ENCODE measurements at regions not wholly inside any gene's neighbourhood (a gene's known extent, or its start where the extent isn't known, plus 50 kb on each side); places are given as distances from the start of the nearest gene placed in this dataset.

DNA sequence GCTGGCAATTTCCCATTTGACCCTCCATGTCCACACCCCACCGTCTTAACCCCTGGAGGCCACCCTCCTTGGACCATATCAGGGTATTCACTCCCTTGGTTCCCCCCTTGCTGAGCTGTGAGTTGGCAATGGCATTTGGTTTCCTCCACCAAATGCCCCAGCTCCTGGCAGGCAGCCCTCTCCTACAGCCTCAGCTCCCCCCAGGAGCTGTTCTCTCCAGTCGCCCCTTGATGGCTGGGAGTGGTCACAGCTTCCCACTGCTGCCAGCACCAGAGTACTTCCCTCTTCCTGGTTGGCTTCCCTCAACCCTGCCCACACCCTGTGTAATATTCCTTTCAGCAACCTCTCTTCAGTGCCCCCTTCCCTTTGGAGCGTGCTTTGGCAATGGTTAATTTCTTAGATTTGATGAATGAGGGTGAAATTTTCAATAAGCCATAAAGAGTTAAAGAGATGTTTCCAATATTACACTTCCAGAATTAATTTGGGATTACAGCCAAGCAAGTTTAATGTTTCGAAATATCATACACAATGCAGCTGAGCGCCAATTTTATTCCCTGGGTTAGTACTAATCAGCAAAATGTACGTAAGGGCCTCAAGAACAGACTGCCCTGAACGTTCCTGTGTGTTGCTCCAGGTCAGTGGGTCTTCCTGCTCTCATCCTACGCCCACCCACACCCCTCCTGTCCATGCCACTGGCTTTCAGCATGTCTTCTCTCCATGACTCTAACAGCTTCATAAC lies 207.1 kb upstream of the NFE2L3 start:
- TF ChIP-seq, protein P1, sequence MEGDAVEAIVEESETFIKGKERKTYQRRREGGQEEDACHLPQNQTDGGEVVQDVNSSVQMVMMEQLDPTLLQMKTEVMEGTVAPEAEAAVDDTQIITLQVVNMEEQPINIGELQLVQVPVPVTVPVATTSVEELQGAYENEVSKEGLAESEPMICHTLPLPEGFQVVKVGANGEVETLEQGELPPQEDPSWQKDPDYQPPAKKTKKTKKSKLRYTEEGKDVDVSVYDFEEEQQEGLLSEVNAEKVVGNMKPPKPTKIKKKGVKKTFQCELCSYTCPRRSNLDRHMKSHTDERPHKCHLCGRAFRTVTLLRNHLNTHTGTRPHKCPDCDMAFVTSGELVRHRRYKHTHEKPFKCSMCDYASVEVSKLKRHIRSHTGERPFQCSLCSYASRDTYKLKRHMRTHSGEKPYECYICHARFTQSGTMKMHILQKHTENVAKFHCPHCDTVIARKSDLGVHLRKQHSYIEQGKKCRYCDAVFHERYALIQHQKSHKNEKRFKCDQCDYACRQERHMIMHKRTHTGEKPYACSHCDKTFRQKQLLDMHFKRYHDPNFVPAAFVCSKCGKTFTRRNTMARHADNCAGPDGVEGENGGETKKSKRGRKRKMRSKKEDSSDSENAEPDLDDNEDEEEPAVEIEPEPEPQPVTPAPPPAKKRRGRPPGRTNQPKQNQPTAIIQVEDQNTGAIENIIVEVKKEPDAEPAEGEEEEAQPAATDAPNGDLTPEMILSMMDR (IDR thresholded peaks at IDR 0.05; ENCODE audit: unreplicated experiment): no peak

DNA sequence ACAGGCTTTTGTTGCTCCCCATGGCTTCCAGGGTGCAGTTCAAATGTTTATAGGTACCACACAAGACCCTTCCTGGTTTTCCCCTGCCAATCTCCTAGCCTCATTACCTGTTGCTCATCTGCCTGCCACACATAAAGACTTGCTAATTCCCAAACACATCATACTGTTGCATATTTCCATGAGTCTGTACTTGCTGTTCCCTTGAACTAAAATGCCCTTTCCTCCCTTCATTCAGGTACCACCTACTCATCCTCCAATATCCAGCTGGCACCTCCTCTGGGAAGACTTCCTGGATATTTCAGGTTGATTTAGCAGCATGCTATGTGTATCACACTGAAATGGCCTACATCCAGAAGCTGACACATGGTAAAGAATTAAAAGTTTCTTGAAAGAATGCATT lies 206.4 kb upstream of the NFE2L3 start:
- Mint-ChIP-seq H3K36me3 (ENCODE audit: low read depth, unreplicated experiment) (peaks cover 5% of the 10 kb centered on the region), H3K4me3 (ENCODE audit: unreplicated experiment) (no peak overlapping the region), H3K27me3 (ENCODE audit: unreplicated experiment) (peaks cover 6% of the 10 kb centered on the region), H3K4me1 (ENCODE audit: unreplicated experiment) (peaks cover 16% of the 10 kb centered on the region), H3K27ac (ENCODE audit: unreplicated experiment) (no peak overlapping the region), H3K9me3 (ENCODE audit: unreplicated experiment) (no peaks in the 10 kb centered on the region)
- TF ChIP-seq, protein P1 (IDR thresholded peaks at IDR 0.05; ENCODE audit: unreplicated experiment): no peak
- no peak for DNase-seq (ENCODE audit: low spot score)

More for the DNA sequence above, 207.1 kb upstream of the NFE2L3 start:
- Mint-ChIP-seq H3K4me1 (ENCODE audit: unreplicated experiment) (peaks cover 21% of the 10 kb centered on the region), H3K27ac (ENCODE audit: unreplicated experiment) (no peak overlapping the region), H3K9me3 (ENCODE audit: unreplicated experiment) (no peaks in the 10 kb centered on the region), H3K4me3 (ENCODE audit: unreplicated experiment) (no peak overlapping the region), H3K36me3 (ENCODE audit: low read depth, unreplicated experiment) (peaks cover 5% of the 10 kb centered on the region), H3K27me3 (ENCODE audit: unreplicated experiment) (peaks cover 3% of the 10 kb centered on the region)
- no peak for DNase-seq (ENCODE audit: low spot score)

DNA sequence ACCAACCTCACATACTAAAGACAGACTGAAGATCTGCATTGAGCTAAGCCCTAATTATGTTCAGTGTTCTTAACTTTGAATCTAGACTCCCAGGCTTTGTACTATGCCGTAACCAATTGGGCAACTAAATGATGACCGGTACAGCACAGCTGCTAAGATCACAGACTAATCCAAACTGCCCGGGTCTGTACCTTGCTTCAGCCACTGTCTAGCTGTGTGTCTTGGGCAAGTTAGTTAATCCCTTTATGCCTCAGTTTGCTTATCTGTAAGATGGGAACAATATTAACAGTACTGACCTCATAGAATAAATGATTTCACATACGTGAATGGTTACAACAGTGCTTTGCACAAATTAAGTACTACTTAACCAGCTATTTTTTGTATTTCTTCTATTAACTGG lies 205.8 kb upstream of the NFE2L3 start:
- Mint-ChIP-seq H3K27ac (ENCODE audit: unreplicated experiment) (no peak overlapping the region), H3K4me3 (ENCODE audit: unreplicated experiment) (no peak overlapping the region), H3K36me3 (ENCODE audit: low read depth, unreplicated experiment) (peaks cover 5% of the 10 kb centered on the region), H3K4me1 (ENCODE audit: unreplicated experiment) (peaks cover 13% of the 10 kb centered on the region), H3K27me3 (ENCODE audit: unreplicated experiment) (peaks cover 6% of the 10 kb centered on the region), H3K9me3 (ENCODE audit: unreplicated experiment) (no peaks in the 10 kb centered on the region)
- TF ChIP-seq, protein P1 (IDR thresholded peaks at IDR 0.05; ENCODE audit: unreplicated experiment): no peak
- DNase-seq (ENCODE audit: low spot score): no peak

DNA sequence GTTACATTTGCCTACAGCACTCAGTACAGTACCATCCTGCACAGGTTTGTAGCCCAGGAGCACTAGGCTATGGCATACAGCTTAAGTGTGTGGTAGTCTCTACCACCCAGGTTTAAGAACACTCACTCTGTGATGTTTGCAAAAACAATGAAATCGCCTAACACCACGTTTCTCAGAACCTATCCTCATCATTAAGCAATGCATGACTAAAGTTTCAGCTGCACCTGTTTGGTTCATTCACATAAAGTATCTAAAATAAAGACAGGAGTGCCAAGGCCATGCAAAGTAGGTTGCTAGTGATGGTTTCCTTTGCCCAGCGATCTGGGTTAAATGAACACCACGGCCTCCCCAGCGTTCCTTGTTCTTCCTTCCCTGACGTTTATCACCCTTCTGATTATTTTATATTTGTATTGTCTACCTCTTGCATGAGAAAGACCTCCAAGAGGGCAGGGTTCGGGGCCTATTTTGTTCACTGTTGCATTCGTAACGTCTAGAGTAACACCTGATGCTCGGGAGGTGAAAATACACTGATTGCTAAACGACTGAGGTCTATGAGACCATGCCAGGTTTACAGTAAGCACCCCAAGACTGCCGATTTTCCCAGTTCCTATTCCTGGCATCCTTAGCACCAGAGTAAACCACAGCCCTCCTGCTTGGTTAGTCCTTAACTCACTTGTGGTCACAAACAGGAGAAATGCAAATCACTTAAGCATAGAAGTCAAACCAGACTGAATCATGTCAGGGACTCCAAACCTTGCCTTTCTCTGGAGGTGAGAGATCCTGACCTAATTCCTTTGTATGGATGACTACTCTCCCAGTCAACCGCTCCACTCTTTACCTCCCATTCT lies 204.1 kb upstream of the NFE2L3 start:
- H3K36me3 Mint-ChIP-seq (ENCODE audit: low read depth, unreplicated experiment): peaks cover 5% of the 10 kb centered on the region
- TF ChIP-seq, protein P1 (IDR thresholded peaks at IDR 0.05; ENCODE audit: unreplicated experiment): no peak
- peak overlapping the region; percentile 57 for H3K27ac Mint-ChIP-seq (ENCODE audit: unreplicated experiment)
- no peak for DNase-seq (ENCODE audit: low spot score)
- peaks cover 13% of the 10 kb centered on the region for H3K27me3 Mint-ChIP-seq (ENCODE audit: unreplicated experiment)
- H3K4me3 Mint-ChIP-seq (ENCODE audit: unreplicated experiment): no peak overlapping the region
- H3K4me1 Mint-ChIP-seq (ENCODE audit: unreplicated experiment): peaks cover 26% of the 10 kb centered on the region
- no peaks in the 10 kb centered on the region for H3K9me3 Mint-ChIP-seq (ENCODE audit: unreplicated experiment)
